Stimulated activated CD4-positive, alpha-beta T cell treated with anti-CD3 and anti-CD28 coated beads, Interleukin-4, amount 100 ng/mL, for 4 hours (primary cell): ENCODE measurements at regions not wholly inside any gene's neighbourhood (a gene's known extent, or its start where the extent isn't known, plus 50 kb on each side); places are given as distances from the start of the nearest gene placed in this dataset.
"Not testable (repeated sequence)": the region's sequence is repeated elsewhere in the genome, so short reads cannot be mapped to it uniquely, and the experiment has no call there.

ENCODE experiments used
- DNase-seq, 2 experiments: peaks; one replicate each; pipeline ENCODE4 v3.0.0-alpha.2; 2020

DNA sequence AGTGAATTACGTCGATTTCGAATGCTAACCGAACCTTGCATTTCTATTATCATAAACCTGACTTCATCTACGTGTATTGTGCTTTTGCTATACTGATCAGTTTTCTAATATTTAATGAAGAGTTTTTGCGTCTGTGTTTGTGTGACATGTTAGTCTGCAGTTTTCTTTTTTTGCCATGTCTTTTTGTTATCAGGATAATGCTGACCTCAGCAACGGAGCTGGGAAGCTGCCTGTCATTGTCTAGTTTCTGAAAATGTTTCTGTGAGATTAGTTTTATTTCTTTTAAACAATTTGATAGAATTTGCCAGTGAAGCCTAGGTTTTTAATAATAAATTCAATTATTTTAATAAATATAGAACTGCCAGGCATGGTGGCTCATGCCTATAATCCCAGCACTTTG, 139.3 kb downstream of the LAT start:
- not testable (repeated sequence) for DNase-seq

DNA sequence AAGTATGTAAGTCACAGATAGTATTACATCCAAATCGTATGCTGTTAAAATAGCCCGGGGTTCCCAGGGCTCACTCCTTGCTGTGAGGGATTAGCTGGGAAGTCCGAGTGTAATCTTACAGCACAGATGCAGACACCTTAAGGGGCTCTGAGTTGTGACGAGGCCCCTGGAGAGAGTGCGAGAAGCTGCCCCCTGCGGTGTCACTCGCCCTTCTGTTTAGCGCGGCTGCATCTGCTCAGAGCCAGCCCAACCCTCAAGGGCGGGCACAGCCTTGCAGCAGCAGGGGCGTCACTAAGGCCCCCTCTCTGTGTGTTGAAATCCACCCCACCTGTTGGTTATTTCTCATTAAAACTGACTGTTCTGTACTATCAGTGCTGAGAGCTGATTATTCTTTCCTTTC, 135.8 kb downstream of the LAT start:
- DNase-seq = not testable (repeated sequence)

DNA sequence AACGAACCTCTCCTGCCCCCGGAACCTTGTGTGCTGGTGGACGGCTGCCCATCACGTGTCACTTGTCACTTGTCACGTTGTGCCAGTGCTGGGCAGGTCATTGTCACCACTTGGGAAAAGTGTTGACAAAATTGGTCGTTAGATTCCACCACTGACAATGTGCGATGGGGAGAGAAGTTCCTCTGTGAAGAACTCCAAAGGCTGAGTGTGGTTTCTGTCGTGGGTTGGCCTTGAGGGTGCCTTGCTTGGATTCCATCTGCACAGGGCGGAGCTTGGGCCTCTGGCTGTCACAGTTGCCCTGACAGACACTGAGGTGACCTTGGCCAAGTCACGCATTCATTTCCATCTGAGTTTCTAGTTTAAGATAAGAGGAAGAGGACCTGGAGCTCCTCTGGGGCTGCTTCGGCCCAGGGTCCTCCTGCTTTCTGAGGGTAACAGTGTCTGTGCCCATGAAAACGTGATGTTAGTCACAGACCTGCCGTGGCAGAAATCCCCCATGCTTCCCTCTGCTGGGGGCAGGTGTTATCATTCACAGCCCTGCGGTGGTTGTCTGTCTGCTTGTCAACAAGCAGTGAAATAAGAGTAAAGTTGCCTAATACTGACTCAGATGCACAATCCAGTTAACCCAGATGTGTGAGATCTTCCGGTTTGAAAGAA, 133.6 kb downstream of the LAT start:
- DNase-seq = not testable (repeated sequence)

DNA sequence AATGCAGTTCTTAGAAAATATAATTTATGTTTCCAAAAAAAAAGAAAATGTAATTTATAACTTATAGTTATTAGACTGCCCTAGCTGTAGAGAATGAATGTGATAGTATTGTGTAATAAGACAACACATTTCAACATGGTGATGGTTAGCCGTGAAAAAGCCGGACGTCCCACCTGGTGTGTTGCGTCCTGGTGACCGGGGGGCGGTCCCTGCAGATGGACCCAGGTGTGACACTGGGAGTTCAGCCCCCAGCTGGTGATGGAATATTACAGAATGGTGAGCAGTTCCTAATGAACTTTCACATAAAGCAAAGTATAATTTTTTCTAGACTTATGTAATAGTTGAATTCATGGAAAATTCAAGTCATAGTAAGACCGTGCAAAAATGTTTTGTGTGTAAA, 132.8 kb downstream of the LAT start:
- DNase-seq = no peak

DNA sequence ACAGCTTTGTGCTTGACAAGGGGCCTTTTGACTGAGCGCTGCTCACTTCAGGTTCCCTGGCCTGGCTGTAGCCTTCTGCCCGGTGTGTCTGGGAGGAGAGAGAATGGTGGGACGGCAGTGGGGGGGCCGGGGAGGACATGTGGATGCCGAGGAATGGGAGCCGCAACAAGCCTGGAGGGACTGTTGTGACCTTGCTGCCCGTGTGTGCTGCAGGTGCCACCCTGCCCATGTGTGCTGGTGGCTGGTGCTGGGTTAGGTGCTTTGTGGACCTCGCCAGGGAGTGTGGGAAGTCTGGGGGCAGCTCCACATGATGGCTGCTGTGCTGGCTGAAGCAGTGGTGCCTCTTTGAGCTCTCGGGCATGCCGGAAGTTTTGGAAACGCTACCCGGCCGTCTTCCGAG, 132.1 kb downstream of the LAT start:
- no peak for DNase-seq

DNA sequence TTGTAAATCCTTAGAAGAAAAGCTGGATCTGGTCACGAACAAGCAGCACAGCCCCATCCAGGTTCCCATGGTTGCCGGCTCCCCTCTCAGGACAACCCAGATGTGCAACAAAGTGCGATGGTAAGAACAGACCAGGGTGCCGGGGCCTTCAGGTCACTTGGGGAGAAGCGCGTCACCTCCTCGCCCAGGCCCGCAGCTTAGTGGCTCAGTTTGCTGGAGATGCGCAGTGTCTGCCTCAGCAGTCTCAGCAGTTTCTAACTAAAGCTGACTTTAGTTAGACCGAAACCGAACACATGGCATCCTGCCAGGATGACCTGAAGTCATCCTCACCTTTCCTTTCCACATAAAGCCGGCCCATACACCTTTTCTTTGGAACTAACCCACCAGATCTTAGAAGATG, 131.4 kb downstream of the LAT start:
- not testable (repeated sequence) for DNase-seq

DNA sequence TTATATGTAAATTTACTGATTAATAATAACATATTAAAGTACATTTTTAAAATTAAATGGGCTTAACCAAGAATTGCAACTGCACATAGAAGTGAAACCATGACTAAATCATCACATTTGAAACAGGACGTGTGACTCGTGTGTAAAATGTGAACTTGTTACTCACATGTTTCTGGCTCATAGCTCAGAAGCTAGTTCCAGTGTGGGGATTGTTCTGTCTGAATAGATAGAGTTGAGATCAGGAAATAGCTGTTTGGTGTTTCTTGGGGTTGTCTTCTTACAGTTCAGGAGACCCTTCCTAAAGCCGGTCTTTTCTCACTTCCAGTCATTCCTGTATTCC, 130.9 kb downstream of the LAT start:
- DNase-seq = not testable (repeated sequence)

DNA sequence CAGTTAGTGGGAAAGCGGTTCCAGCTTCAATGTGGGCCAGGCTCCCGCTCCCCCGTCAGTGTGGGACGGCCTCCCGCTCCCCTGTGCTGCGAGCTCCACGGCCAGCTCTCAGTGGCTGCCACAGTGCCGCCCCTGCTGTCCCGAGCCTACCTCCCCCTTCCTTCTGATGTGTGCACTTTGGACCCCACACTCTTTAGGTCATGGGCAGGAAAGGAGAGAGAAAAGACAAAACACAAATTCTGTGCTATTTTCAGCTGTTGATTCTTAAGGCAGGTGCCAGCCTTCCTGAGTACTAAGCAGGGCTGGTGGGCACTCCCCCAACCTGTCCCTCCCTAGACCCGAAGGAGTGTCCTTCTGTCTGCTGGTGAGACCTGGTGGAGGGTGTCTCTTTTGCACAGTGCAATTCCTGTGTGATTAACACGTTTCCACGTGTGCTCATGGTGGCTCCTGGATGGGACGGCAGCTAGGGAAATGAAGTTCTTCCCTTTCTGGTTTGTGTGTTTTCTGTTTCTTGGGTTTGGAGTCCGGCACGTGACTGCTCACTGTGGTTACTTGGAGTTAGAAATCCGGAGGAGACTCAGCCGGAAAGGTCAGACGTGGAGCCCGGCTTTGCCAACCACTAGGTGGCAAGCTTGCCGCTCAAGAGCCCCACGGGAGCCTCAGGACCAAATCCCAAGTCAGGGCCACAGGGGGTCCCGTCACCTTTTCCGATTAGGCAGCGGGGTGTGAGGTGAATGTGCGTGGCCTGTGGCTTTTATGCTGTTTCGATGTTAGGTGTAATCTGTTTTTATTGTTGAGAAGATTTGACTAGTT, 130.3 kb downstream of the LAT start:
- DNase-seq = peak in 1 of 2 experiments; percentile 26

DNA sequence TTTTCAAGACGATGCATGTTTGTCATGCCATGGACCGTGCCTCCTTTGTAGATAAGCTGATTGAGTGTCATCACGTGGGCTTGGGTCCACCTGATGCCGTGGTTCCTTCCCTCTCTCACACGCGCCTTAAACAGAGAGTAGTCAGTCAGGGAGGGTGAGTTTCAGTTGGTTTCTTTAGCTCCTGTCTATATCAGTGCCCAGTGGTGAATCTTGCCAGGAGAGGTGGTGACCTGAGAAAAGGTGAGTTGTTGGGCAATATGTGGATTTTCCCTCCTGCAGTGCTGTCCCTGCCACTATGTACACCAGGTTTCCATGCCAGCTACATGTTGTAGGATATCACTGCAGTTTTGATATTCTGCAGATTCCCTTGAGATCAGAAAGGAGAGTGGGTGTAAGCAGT, 129.7 kb downstream of the LAT start:
- DNase-seq = no peak

DNA sequence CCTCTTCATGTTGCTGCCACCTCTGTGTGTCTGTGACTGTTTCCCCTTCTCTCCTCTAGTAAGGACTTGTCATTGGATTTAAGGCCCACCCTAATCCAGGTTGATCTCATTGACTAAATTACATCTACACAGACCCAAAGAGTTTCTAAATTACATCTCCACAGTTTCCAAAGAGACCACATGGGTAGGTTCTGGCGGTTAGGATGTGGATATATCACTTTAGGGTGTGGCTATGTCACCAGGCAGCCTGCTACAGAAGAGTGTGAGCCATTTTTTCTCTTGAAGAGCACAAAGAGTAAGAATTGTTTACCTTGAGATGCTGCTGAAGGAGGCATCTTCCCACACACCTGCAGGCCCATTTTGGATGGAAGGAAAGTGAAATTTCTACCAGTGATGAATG, 128.6 kb downstream of the LAT start:
- DNase-seq = not testable (repeated sequence)

DNA sequence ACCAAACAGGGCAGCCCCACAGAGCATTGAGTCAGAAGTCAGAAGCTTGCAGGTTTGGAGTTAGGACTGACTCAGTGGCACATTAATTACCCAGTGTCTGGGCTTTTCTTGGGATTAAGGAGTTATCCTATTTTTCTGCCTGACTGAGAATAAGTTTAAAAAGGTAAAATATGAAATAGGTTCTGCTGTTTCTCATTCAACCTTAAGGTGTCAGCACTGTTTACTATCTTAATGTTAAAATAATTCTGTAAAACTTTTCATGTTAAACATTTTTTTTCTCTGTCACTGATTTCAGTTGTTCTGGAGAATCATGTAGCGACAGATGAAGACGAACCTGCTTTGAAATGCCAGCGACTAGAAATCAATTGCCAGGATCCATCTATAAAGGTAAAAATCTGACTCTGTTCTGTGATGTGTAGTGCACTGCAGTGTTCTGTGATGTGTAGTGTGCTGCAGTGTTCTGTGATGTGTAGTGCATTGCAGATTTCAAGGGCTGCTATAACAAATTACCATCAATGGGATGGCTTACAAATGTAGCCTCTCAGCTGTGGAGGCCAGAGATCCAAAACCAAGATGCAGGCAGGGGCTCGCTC, 128.0 kb downstream of the LAT start:
- no peak for DNase-seq

DNA sequence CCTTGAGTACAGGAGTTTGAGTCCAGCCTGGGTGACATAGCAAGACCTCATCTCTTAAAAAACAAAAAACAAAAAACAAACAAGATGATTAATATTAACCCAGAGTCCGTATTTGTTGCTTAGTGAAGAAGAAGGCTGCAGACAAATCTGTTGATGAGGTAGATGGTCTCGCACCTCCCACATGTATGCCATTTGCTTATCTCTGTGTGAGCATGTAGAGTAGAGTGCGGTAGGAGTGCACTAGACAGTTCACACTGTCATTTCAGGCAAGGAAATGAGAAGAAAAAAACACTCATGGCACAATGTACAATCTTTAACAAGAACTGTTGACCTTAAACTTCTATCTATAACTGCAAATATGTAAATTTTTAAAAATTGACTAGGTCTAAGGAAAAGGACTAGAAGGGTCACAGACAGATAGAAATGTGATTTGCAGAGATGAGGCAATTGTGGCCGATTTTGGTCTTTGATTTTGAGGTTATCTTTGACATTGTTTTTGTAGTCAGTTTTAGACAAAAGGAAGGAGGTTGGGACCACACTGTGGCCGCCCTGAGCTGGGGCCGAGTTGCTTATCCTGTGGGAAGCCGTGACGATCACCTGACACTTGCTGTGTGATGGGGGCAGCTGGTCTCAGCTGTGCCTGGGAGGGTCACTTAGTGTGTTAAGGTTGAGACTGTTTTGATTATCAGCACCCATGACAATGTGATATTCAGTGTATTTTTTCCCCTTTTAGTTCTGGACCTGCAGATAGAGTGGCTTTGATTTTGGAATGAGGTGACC, 127.2 kb downstream of the LAT start:
- not testable (repeated sequence) for DNase-seq

DNA sequence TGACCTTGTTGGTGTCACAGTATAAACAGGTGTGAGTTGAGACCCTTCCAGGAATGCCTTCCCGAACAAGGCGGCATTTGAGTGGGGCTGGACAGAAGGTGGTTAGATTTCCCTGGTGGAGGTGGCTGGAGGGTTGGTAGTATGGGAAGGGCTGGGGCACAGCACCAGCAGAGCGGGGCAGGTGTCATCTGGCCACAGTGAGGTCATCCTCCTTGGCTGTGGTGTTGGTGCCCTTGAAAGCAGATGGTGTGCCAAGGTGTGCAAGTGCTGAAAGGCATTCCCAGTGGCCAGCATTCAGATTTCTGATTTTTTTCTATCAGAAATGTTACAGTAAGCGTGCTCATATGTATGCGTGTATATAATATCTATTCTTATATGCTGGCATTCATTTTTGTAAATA, 126.6 kb downstream of the LAT start:
- DNase-seq = no peak

DNA sequence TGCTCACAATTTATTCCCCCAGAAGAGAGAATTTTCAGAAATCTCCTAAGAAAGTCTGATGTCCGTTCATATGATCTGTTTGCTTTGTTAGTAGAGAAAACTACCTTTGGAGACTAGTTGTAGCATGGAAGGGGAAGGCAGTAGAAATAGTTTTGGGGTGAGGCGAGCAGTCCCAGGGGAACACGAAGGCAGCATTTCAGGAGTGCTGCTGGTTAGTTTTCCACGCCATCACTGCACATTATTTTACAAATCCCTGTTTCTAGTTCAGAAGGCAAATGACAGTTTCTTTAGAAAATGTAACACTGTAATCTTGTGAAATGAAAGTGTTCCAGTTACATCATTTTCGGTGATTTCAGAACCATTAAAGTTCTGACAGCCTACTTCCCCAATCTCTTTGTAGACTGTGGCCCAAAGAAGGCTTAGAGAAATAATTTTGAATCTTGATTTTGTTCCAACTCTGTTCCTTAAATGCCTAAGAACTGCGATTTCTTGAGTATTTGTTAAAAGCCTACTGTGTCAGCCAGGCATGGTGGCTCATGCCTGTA, 123.8 kb downstream of the LAT start:
- DNase-seq = not testable (repeated sequence)

DNA sequence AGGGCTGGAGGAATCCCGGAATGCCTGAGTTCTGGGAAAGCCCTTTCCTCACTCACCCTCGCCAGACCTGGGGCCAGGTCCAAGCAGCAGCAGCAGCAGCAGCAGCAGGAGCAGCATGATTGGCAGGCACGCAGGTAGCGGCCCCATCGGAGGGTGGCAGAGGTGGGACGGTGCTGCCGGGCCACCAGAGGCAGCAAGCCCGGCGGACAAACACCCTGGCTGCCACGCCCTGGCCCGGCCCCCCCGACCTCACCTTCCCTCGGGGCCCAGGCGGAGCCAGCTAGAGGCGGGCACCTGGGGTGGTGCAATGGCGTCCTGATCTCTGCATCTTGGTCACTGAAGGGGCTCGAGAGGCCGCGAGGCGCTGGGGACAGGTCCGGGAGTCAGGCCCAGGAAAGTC, 122.4 kb downstream of the LAT start:
- no peak for DNase-seq

DNA sequence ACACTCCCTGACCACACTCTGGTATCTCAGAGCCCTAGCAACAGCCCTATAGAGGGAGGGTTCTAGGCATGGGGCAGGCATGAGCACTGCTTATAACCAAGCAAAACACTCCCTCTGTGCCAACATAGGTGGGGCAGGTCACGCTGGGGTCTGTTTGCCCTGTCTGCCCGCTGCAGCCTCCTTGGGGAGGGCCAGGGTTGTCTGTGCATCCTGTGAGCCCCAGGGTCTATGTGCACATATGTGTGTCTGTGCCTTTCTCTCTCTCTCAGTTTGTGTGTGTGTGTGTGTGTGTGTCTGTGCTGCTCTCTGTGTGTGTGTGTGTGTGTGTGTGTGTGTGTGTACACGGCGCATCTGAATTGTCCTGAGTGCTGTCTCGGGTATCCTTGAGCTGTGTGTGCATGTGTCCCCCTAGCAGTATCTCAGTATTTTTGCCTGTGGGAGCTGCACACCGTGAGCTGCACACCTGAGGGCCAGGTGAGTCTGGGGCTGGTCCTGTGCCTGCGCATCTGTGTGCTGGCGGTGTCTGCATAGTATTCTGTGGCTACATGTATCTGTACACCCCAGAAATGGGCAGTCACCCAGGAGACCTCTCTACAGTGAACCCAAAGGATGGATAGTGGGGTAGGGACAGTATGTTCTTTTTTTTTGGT, 121.5 kb downstream of the LAT start:
- not testable (repeated sequence) for DNase-seq

DNA sequence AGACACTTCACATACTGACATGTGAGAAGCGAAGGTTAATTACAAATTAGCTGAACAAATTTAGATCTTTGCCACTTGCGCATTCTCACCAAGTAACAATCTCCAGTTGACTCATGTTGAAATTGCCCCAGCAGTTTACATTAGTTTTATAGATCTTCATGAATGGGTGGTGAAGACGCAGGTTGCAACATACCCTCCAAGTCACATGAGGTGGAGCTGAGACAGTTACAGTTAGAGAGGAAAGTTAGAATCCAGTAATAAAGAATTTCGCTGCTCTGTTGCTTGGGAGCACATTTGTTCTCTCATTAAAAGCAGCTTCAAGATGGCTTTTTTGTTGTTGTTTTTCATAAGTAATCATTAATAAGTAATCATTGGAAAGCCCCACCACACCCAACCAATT, 119.7 kb downstream of the LAT start:
- DNase-seq = not testable (repeated sequence)

DNA sequence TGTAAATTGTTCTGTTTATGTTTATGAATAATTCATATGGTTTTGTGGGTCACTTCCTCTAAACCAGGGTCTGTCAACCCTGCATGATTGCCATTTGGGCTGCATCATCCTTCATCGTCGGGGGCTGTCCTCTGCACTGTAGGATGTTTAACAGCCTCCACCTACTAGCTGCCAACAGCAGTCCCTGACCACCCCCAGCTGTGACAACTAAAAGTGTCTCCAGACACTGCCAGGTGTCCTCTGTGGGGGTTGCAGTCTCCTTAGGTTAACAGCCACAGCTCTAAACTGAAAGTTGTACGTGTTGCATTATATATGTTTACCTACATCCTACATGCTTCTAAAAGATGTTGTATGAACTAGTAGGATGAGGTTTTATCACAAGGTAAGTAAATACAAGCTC, 113.1 kb downstream of the LAT start:
- DNase-seq = not testable (repeated sequence)

DNA sequence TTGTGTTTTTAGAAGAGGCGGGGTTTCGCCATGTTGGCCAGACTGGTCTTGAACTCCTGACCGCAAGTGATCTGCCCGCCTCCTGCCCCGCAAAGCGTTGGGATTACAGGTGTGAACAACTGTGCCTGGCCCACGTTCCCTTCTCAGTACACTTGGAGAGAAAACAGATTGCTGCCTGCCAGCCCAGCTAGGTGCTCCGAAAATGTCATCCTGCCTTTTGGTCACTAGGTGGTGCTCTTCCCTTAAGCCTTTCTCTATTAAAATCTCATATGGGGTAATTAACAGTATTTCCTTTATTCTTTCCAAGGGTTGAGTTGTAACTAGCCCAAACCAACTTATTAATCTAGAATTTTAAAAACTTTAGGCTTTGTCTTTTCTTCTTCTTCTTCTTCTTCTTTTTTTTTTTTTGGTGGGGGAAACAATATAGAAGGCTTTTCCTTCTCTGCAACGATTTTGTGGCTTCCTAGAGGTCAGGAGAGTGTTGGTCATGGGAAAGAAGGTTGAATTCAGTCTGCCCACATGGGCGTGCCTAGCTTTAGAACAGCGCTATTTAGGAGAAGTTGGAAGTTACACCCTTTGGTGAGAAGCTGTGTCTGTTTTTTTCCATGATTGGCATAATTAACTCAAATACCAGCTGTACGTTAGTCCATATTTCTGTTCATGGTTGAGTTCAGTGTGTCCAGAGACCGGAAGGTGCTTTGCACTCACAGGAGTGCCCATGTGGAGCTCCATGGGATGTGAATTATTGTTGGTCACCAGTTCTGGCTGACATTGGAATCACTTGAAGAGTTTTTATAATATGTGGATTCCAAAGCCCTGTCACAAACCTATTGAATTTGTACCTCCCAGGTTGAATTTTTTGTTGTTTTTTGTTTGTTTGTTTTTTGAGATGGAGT, 110.1 kb downstream of the LAT start:
- DNase-seq = not testable (repeated sequence)

DNA sequence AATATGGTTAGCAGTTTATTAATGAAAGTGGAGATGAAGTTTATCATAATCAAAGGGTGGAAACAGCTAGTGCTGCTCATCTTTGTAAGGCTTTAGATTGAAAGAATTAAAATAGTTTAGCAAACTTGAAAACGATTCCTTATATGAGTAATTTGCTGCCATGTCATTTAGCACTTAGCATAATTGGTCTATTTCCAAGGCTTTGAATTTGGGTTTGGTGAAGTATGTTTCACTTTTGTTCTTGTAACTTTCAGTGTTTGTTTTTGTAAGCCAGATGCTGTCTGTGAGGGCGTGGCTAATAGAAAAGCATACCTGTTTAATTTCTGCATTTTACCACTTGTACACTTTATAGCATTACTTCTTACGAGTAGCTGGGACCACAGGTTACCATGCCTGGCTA, 109.5 kb downstream of the LAT start:
- DNase-seq = not testable (repeated sequence)

DNA sequence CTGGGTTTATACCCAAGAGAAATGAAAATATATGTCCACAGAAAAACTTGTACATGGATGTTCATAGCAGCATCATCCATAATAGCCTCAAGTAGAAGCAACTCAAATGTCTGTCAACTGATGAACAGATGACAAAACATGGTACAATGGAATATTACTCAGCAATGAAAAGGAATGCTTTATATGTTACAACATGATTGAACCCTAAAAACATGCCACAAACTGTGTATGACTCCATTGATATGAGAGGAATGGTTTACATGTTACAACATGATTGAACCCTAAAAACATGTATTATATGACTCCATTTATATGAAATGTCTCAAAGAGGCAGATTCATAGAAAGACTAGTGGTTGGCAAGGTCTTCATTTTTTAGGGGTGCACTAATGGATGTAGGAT, 104.8 kb downstream of the LAT start:
- not testable (repeated sequence) for DNase-seq
